ENCODE measurements at regions not wholly inside any gene's neighbourhood (a gene's known extent, or its start where the extent isn't known, plus 50 kb on each side); places are given as distances from the start of the nearest gene placed in this dataset.

- ATAC-seq (no peak), DNase-seq (no peak)
- intact Hi-C loops (cut with DNase I): no loop called here
- TF ChIP-seq POLR2A (IDR thresholded peaks at IDR 0.05) (no peak), CTCF (IDR thresholded peaks at IDR 0.05) (no peak)
- Histone ChIP-seq H3K4me3 (no peak overlapping the region), H3K36me3 (replicated peaks in 1 of 2; ENCODE audit: insufficient read depth in 1 of 2, low read depth in 2 of 2) (no peaks in the 10 kb centered on the region), H3K4me1 (no peaks in the 10 kb centered on the region), H3K27me3 (no peaks in the 10 kb centered on the region), H3K27ac (no peak overlapping the region), H3K9me3 (peaks cover 0 to 13% (median 0%) of the 10 kb centered on the region in 3 donors)
- 61 to 67% methylated on average over 2 to 4 of the region's 4 CpGs for WGBS, 2 donors
Measured at GRCh38 chr7:57245206-57245605, 113.0 kb upstream of the ZNF479 start.

- TF ChIP-seq CTCF (IDR thresholded peaks at IDR 0.05): no peak
- no peak for TF ChIP-seq POLR2A (IDR thresholded peaks at IDR 0.05)
Measured at GRCh38 chr7:57250801-57251200, 118.6 kb upstream of the ZNF479 start.

GRCh38 chr7:57256637-57257375, 124.6 kb upstream of the ZNF479 start:
- Histone ChIP-seq H3K27ac (no peak overlapping the region), H3K27me3 (no peaks in the 10 kb centered on the region), H3K9me3 (peaks cover 0 to 12% (median 0%) of the 10 kb centered on the region in 3 donors), H3K36me3 (replicated peaks in 1 of 2; ENCODE audit: insufficient read depth in 1 of 2, low read depth in 2 of 2) (no peaks in the 10 kb centered on the region), H3K4me1 (no peaks in the 10 kb centered on the region), H3K4me3 (no peak overlapping the region)
- TF ChIP-seq POLR2A (IDR thresholded peaks at IDR 0.05) (no peak), CTCF (IDR thresholded peaks at IDR 0.05) (no peak)
- no peak for ATAC-seq
- intact Hi-C loops (cut with DNase I): no loop called here
- no peak for DNase-seq
- 68 to 77% methylated on average over 20 to 36 of the region's 44 CpGs for WGBS, 2 donors

More at GRCh38 chr7:57250801-57251200, 118.6 kb upstream of the ZNF479 start:
- Histone ChIP-seq H3K27me3 (no peaks in the 10 kb centered on the region), H3K27ac (no peak overlapping the region), H3K9me3 (peaks cover 0 to 7% (median 0%) of the 10 kb centered on the region in 3 donors), H3K4me1 (no peaks in the 10 kb centered on the region), H3K36me3 (replicated peaks in 1 of 2; ENCODE audit: insufficient read depth in 1 of 2, low read depth in 2 of 2) (no peaks in the 10 kb centered on the region), H3K4me3 (no peak overlapping the region)
- intact Hi-C loops (cut with DNase I): no loop called here
- DNase-seq (no peak), ATAC-seq (no peak)
- WGBS, 2 donors: 11 to 21% methylated on average over 2 of the region's 2 CpGs

- peaks cover 0 to 13% (median 0%) of the 10 kb centered on the region in 3 donors for H3K9me3 ChIP-seq
- no peak for DNase-seq
- TF ChIP-seq POLR2A (IDR thresholded peaks at IDR 0.05) (no peak), CTCF (IDR thresholded peaks at IDR 0.05) (no peak)
- H3K27me3 ChIP-seq: no peaks in the 10 kb centered on the region
- no peaks in the 10 kb centered on the region for H3K4me1 ChIP-seq
- no peaks in the 10 kb centered on the region for H3K36me3 ChIP-seq (replicated peaks in 1 of 2; ENCODE audit: insufficient read depth in 1 of 2, low read depth in 2 of 2)
- H3K4me3 ChIP-seq: no peak overlapping the region
- no peak for ATAC-seq
- H3K27ac ChIP-seq: no peak overlapping the region
- intact Hi-C loops (cut with DNase I): no loop called here
- WGBS, 2 donors: 18 to 33% methylated on average over 1 of the region's 1 CpG
Measured at GRCh38 chr7:57274535-57275283, 142.5 kb upstream of the ZNF479 start.

Data from body of pancreas (tissue), 4 donors.